Endothelial cell of umbilical vein (primary cell): ENCODE measurements at regions not wholly inside any gene's neighbourhood (a gene's known extent, or its start where the extent isn't known, plus 50 kb on each side); places are given as distances from the start of the nearest gene placed in this dataset.

Source experiments
- BruUV-seq: library from RNA; stranded (reverse); fragments of 400-500 nt; replicated peaks from 2 replicates; lab custom pipeline; 2021; lab: Mats Ljungman, UMichigan
- CTCF ChIA-PET: fragments of 300-600, 350-600 bp; sonication (Branson Sonifier 250); formaldehyde crosslinking; loops from one replicate; lab custom pipeline; 2021; ENCODE audit warnings: antibody characterized with exemption, inconsistent platforms; lab: Charles Lee
- POLR2A ChIA-PET: fragments of 300-600, 350-600 bp; sonication (Branson Sonifier 250); formaldehyde crosslinking; loops from one replicate; lab custom pipeline; 2021; ENCODE audit warnings: antibody characterized with exemption, inconsistent platforms; lab: Charles Lee
- DNase-seq: peaks from one replicate; pipeline ENCODE4 v3.0.0-alpha.2; 2011; ENCODE audit warnings: low read depth, low spot score
- FAIRE-seq: peaks from 2 replicates; lab custom pipeline; 2011; peaks lifted over from hg19 to GRCh38; lab: Jason Lieb, UNC
- H2AFZ ChIP-seq: 2 replicates; pipeline ENCODE4 v1.6.0; 2012; ENCODE audit warnings: low read depth, low read length, control low read depth, inconsistent platforms
- H3K27ac ChIP-seq: 2 replicates; pipeline ENCODE4 v1.5.1; 2011; ENCODE audit warnings: low read depth, mild to moderate bottlenecking, control low read depth, low read length, moderate library complexity; ENCODE audit not compliant: insufficient read depth
- H3K27me3 ChIP-seq, 2 experiments: 2 replicates each; pipeline versions ENCODE4 v1.6.0 to v1.6.1; 2011; ENCODE audit warnings: low read length in 2 of 2, mixed read lengths in 1 of 2; ENCODE audit not compliant: control insufficient read depth in 2 of 2, insufficient read depth in 2 of 2
- H3K36me3 ChIP-seq, 2 experiments: 2 replicates in 1 of 2; 3 replicates in 1 of 2; pipeline ENCODE4 v1.5.1; 2011; ENCODE audit warnings: low read length in 2 of 2, mild to moderate bottlenecking in 1 of 2, moderate library complexity in 1 of 2; ENCODE audit not compliant: control insufficient read depth in 2 of 2, insufficient read depth in 2 of 2; ENCODE audit errors: extremely low read depth in 1 of 2
- H3K4me1 ChIP-seq: 3 replicates; pipeline ENCODE4 v1.5.1; 2011; ENCODE audit warnings: mild to moderate bottlenecking, low read length; ENCODE audit not compliant: control insufficient read depth, insufficient read depth; ENCODE audit errors: extremely low read depth
- H3K4me2 ChIP-seq: 2 replicates; pipeline ENCODE4 v1.6.1; 2011; ENCODE audit warnings: low read length, control low read depth, mixed read lengths; ENCODE audit not compliant: insufficient read depth
- H3K4me3 ChIP-seq, 3 experiments: fragments of 200-600 bp in 1 of 3; sonication (generic), shearing (Covaris generic) in 1 of 3; replicated peaks in 1 of 3; 2 replicates each; pipeline ENCODE4 v1.5.1; 2011 to 2016; ENCODE audit warnings: control low read depth in 3 of 3, low read length in 3 of 3, mild to moderate bottlenecking in 2 of 3, inconsistent platforms in 1 of 3, low read depth in 1 of 3, moderate library complexity in 1 of 3; ENCODE audit not compliant: insufficient read depth in 1 of 3
- H3K79me2 ChIP-seq: 2 replicates; pipeline ENCODE4 v1.6.0; 2012; ENCODE audit warnings: low read length, inconsistent platforms; ENCODE audit not compliant: control insufficient read depth, insufficient read depth
- H3K9ac ChIP-seq: replicated peaks from 2 replicates; pipeline ENCODE3; 2011; ENCODE audit warnings: low read length, control low read depth; ENCODE audit not compliant: insufficient read depth; ENCODE audit errors: extremely low read depth
- H3K9me1 ChIP-seq: replicated peaks from 3 replicates; pipeline ENCODE4 v1.6.0; 2011; ENCODE audit warnings: mild to moderate bottlenecking, low read length; ENCODE audit not compliant: control insufficient read depth, insufficient read depth; ENCODE audit errors: extremely low read depth
- H3K9me3 ChIP-seq: replicated peaks from 2 replicates; pipeline ENCODE4 v1.5.1; 2012; ENCODE audit warnings: low read length, inconsistent platforms; ENCODE audit not compliant: control insufficient read depth, insufficient read depth
- H4K20me1 ChIP-seq: replicated peaks from 2 replicates; pipeline ENCODE3; 2011; ENCODE audit warnings: mild to moderate bottlenecking, low read length; ENCODE audit not compliant: control insufficient read depth, insufficient read depth; ENCODE audit errors: extremely low read depth
- CTCF ChIP-seq, 2 donors: IDR thresholded peaks; 1 replicate in 1 of 2; 2 replicates in 1 of 2; pipeline ENCODE4 v1.5.1; 2011; ENCODE audit warnings: low read length in 2 of 2, mild to moderate bottlenecking in 2 of 2, moderate library complexity in 2 of 2, control low read depth in 1 of 2, inconsistent platforms in 1 of 2, low read depth in 1 of 2; ENCODE audit not compliant: insufficient read depth in 1 of 2; ENCODE audit errors: extremely low read depth in 1 of 2
- EZH2 ChIP-seq: IDR thresholded peaks from 2 replicates; pipeline ENCODE4 v1.6.1; 2012; ENCODE audit warnings: borderline replicate concordance, low read depth, mild to moderate bottlenecking, moderate library complexity, low read length, inconsistent platforms; ENCODE audit not compliant: severe bottlenecking
- FOS ChIP-seq: IDR thresholded peaks from 2 replicates; pipeline ENCODE4 v1.6.1; 2011; ENCODE audit warnings: mild to moderate bottlenecking, low read length, moderate library complexity, borderline replicate concordance; ENCODE audit not compliant: insufficient read depth
- GATA2 ChIP-seq: IDR thresholded peaks from 2 replicates; pipeline ENCODE4 v1.7.0; 2011; ENCODE audit warnings: low read depth, mild to moderate bottlenecking, moderate library complexity, mixed read lengths, low read length; ENCODE audit not compliant: insufficient read length, insufficient read depth
- JUN ChIP-seq: IDR thresholded peaks from 2 replicates; pipeline ENCODE4 v1.6.1; 2011; ENCODE audit warnings: borderline replicate concordance, low read depth; ENCODE audit not compliant: insufficient read length, insufficient read depth
- MAX ChIP-seq: IDR thresholded peaks from 2 replicates; pipeline ENCODE4 v1.6.1; 2011; ENCODE audit not compliant: insufficient read depth, insufficient read length
- MYC ChIP-seq: IDR thresholded peaks from one replicate; pipeline ENCODE4 v1.6.1; 2011; ENCODE audit warnings: mild to moderate bottlenecking, low read depth, low read length
- POLR2A ChIP-seq: IDR thresholded peaks from 2 replicates; pipeline ENCODE4 v1.6.1; 2012; ENCODE audit warnings: low read depth, mild to moderate bottlenecking, control low read depth, low read length
- POLR2AphosphoS5 ChIP-seq: IDR thresholded peaks from 2 replicates; pipeline ENCODE4 v1.6.1; 2012; ENCODE audit warnings: low read depth, mild to moderate bottlenecking, control low read depth, low read length, moderate library complexity; ENCODE audit not compliant: insufficient read depth
- dilution Hi-C: fragments of 300-500 bp; cut with MboI; formaldehyde crosslinking; loops from one replicate; pipeline ENCODE4 v1.15.0; 2019; ENCODE audit warnings: low sequenced_read_pairs; ENCODE audit not compliant: extremely low pct_ligation_motif_present
- intact Hi-C: fragments of 100-400 bp; cut with micrococcal nuclease; formaldehyde crosslinking; loops from one replicate; pipeline ENCODE4 v1.10.0; 2022

GRCh38 chr15:93417631-93418030, 328.6 kb upstream of the RGMA start:
- H3K4me3 ChIP-seq = no peak overlapping the region
- no peak for TF ChIP-seq JUN
- TF ChIP-seq FOS = no peak
- no peak for TF ChIP-seq EZH2
- TF ChIP-seq POLR2A = no peak
- TF ChIP-seq MYC = no peak
- TF ChIP-seq CTCF (IDR thresholded peaks at IDR 0.05; ENCODE audit: extremely low read depth in 1 of 2, insufficient read depth in 1 of 2, low read depth in 1 of 2, low read length in 2 of 2) = no peak
- no peak for TF ChIP-seq GATA2
- no peak for TF ChIP-seq POLR2AphosphoS5
- TF ChIP-seq MAX = no peak
- no peaks in the 10 kb centered on the region for H3K27me3 ChIP-seq
- no peak overlapping the region for H3K9ac ChIP-seq
- H3K79me2 ChIP-seq = no peaks in the 10 kb centered on the region
- no peaks in the 10 kb centered on the region for H3K9me1 ChIP-seq
- H3K36me3 ChIP-seq = no peaks in the 10 kb centered on the region
- no peak for FAIRE-seq
- no peak overlapping the region for H2AFZ ChIP-seq
- BruUV-seq = no TSS peak
- no peak for DNase-seq
- H3K9me3 ChIP-seq = peaks cover 3% of the 10 kb centered on the region
- CTCF ChIA-PET = no interaction called here
- intact Hi-C loops = no loop called here
- dilution Hi-C loops = no loop called here
- POLR2A ChIA-PET = no interaction called here
- H3K4me2 ChIP-seq = no peak overlapping the region
- no peak overlapping the region for H3K27ac ChIP-seq
- H3K4me1 ChIP-seq = no peaks in the 10 kb centered on the region
- H4K20me1 ChIP-seq = no peaks in the 10 kb centered on the region
